ENCODE measurements at regions not wholly inside any gene's neighbourhood (a gene's known extent, or its start where the extent isn't known, plus 50 kb on each side); places are given as distances from the start of the nearest gene placed in this dataset.

GRCh38 chr16:74190292-74190691 lies 106.3 kb upstream of the PSMD7 start:
- no peak overlapping the region for H2AK5ac ChIP-seq (ENCODE audit: low read depth, low read length)
- peaks cover 2% of the 10 kb centered on the region; the same call in 1 of the 2 replicates for H3K27me3 ChIP-seq (ENCODE audit: control insufficient read depth, insufficient read depth, low read length)
- H4K91ac ChIP-seq (ENCODE audit: insufficient read depth, low read depth, low read length), result no peak overlapping the region
- H2AFZ ChIP-seq (replicated peaks; ENCODE audit: low read length, poor library complexity), result no peak overlapping the region
- no peak overlapping the region for H3K18ac ChIP-seq (ENCODE audit: low read depth, low read length)
- no peaks in the 10 kb centered on the region for H4K20me1 ChIP-seq (ENCODE audit: insufficient read depth, low read length)
- no peak overlapping the region for H2AK9ac ChIP-seq (replicated peaks; ENCODE audit: low read depth, low read length, poor library complexity)
- ATAC-seq (ENCODE audit: low read depth) (no peak), DNase-seq (no peak)
- H2BK120ac ChIP-seq (ENCODE audit: low read depth, low read length), result no peak overlapping the region
- dilution Hi-C loops (cut with HindIII; ENCODE audit: low sequenced_read_pairs, unreplicated experiment) (no loop called here), in situ Hi-C loops (cut with MboI; ENCODE audit: low sequenced_read_pairs) (no loop called here), intact Hi-C loops (cut with micrococcal nuclease) (no loop called here)
- no peak overlapping the region for H3K4me2 ChIP-seq (ENCODE audit: low read depth, low read length)
- H3K56ac ChIP-seq (ENCODE audit: extremely low read depth, insufficient read depth, low read length), result no peak overlapping the region; the same call in 1 of the 2 replicates
- no peak overlapping the region for H2BK15ac ChIP-seq (ENCODE audit: low read depth, low read length)
- H2BK20ac ChIP-seq (ENCODE audit: low read depth, low read length), result no peak overlapping the region
- no peak overlapping the region for H3K27ac ChIP-seq (ENCODE audit: insufficient read depth, low read length)
- no peak overlapping the region for H3K4me3 ChIP-seq (ENCODE audit: insufficient read depth, low read depth, low read length)
- H3K4ac ChIP-seq (ENCODE audit: low read depth, low read length), result no peak overlapping the region
- no peak overlapping the region for H4K8ac ChIP-seq (ENCODE audit: low read depth in 2 of 2, low read length in 2 of 2)
- H3K4me1 ChIP-seq (ENCODE audit: control insufficient read depth, insufficient read depth, low read length), result no peaks in the 10 kb centered on the region; the same call in 1 of the 2 replicates
- H3K14ac ChIP-seq (replicated peaks; ENCODE audit: low read depth, low read length), result no peak overlapping the region
- H3K79me1 ChIP-seq (ENCODE audit: low read depth in 1 of 2, low read length in 2 of 2), result no peaks in the 10 kb centered on the region
- no peak overlapping the region for H3K9ac ChIP-seq (ENCODE audit: low read depth, low read length)
- no peaks in the 10 kb centered on the region for H3K36me3 ChIP-seq (ENCODE audit: control insufficient read depth, insufficient read depth, low read length)
- ChIA-PET CTCF (no interaction called here), POLR2A (ENCODE audit: unreplicated experiment) (no interaction called here)
- H3K23ac ChIP-seq (ENCODE audit: low read depth, low read length), result no peak overlapping the region
- TF ChIP-seq RFX5 (IDR thresholded peaks at IDR 0.05; ENCODE audit: low read depth, low read length) (no peak), NFE2L2 (IDR thresholded peaks at IDR 0.05; ENCODE audit: low read depth, low read length) (no peak)
- no peak overlapping the region for H2BK5ac ChIP-seq (ENCODE audit: low read depth, low read length, poor library complexity, severe bottlenecking)
- no peak overlapping the region for H4K5ac ChIP-seq (ENCODE audit: low read depth, low read length)
- no peaks in the 10 kb centered on the region for H3K9me3 ChIP-seq (ENCODE audit: control insufficient read depth, insufficient read depth, low read length)
- no TSS peak for BruUV-seq (replicated peaks)
- no peaks in the 10 kb centered on the region for H3K9me1 ChIP-seq (ENCODE audit: insufficient read depth, low read length)
